Lower lobe of right lung (tissue), 2 donors: ENCODE measurements at regions not wholly inside any gene's neighbourhood (a gene's known extent, or its start where the extent isn't known, plus 50 kb on each side); places are given as distances from the start of the nearest gene placed in this dataset.

Source experiments
- ATAC-seq, 2 donors: fragments of 200-7000 bp; cut with Tn5 transposase; one replicate each; pipeline ENCODE4 v1.9.1; 2020 to 2022; ENCODE audit warnings: mild to moderate bottlenecking in 2 of 2, moderate library complexity in 2 of 2
- DNase-seq: peaks from one replicate; pipeline ENCODE4 v3.0.0-alpha.2; 2020
- H3K27ac ChIP-seq: fragments of 200-600 bp; one replicate; pipeline ENCODE4 v1.8.0; 2022
- H3K27me3 ChIP-seq: fragments of 200-600 bp; one replicate; pipeline ENCODE4 v1.8.0; 2022; ENCODE audit warnings: low read depth
- H3K36me3 ChIP-seq: fragments of 200-600 bp; one replicate; pipeline ENCODE4 v1.8.0; 2022; ENCODE audit warnings: mild to moderate bottlenecking
- H3K4me1 ChIP-seq: fragments of 200-600 bp; one replicate; pipeline ENCODE4 v1.8.0; 2022
- H3K4me3 ChIP-seq: fragments of 200-600 bp; one replicate; pipeline ENCODE4 v1.8.0; 2022; ENCODE audit warnings: mild to moderate bottlenecking
- H3K9me3 ChIP-seq: fragments of 200-600 bp; one replicate; pipeline ENCODE4 v1.8.0; 2022
- intact Hi-C: fragments of 100-400 bp; cut with DNase I; formaldehyde crosslinking; loops from one replicate; pipeline ENCODE4 v1.11.0; 2022
- TF ChIP-seq, protein P1 (sequence below): fragments of 200-600 bp; IDR thresholded peaks from one replicate; pipeline ENCODE4 v1.8.0; 2022; ENCODE audit warnings: antibody characterized with exemption, mild to moderate bottlenecking
- donor health status: DM: no; HTN: yes; CAD: no; lungs with severe emphysema.

DNA sequence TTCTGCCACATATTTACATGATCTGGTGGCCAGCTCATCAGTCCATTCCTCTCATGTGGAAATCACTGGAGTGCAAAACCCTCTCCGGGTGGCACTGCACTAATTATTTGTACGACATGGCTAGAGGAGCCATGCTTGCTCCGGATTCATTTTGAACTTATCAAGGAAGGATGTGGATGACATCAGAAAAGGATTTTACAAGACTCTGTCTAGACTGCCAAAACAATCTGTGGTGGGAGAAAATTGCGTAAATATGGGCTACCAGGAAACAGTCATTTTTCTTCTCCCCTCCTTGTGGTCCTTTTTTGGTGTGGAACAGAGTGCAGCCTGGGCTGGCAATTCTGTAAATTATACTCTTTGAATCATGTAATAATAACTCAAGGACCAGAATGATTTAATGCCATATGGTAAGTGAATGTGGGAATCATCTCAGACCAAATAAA is 123.4 kb upstream of the IFNE start:
- Histone ChIP-seq H3K27me3 (no peaks in the 10 kb centered on the region), H3K9me3 (no peaks in the 10 kb centered on the region), H3K4me3 (no peak overlapping the region), H3K27ac (no peak overlapping the region), H3K36me3 (no peaks in the 10 kb centered on the region), H3K4me1 (no peaks in the 10 kb centered on the region)
- TF ChIP-seq, protein P1, sequence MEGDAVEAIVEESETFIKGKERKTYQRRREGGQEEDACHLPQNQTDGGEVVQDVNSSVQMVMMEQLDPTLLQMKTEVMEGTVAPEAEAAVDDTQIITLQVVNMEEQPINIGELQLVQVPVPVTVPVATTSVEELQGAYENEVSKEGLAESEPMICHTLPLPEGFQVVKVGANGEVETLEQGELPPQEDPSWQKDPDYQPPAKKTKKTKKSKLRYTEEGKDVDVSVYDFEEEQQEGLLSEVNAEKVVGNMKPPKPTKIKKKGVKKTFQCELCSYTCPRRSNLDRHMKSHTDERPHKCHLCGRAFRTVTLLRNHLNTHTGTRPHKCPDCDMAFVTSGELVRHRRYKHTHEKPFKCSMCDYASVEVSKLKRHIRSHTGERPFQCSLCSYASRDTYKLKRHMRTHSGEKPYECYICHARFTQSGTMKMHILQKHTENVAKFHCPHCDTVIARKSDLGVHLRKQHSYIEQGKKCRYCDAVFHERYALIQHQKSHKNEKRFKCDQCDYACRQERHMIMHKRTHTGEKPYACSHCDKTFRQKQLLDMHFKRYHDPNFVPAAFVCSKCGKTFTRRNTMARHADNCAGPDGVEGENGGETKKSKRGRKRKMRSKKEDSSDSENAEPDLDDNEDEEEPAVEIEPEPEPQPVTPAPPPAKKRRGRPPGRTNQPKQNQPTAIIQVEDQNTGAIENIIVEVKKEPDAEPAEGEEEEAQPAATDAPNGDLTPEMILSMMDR = no peak
- ATAC-seq (no peak), DNase-seq (no peak)
- intact Hi-C loops = no loop called here

DNA sequence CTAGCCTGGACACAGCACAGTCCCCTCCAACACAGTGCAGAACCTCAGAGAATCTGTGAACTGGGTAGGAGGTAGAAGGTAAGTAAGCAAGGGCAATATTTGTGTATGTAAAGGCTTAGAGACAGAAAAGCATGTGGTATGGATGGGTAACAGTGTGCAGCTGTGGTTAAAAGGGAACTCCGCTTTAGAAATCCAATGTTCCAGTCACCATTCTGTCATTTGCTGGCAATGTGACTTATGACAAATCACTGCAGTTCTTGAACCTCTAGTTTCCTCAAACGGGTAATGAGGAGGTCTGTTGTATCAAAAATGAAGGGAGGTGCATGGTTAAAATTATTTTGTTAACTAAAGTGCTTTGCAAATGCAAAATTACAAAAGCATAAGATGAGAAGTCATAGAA is 125.5 kb upstream of the IFNE start:
- no peak overlapping the region for H3K27ac ChIP-seq
- DNase-seq (no peak), ATAC-seq (no peak)
- intact Hi-C loops = no loop called here
- no peaks in the 10 kb centered on the region for H3K4me1 ChIP-seq
- H3K27me3 ChIP-seq = no peaks in the 10 kb centered on the region
- H3K36me3 ChIP-seq = no peaks in the 10 kb centered on the region
- no peak overlapping the region for H3K4me3 ChIP-seq
- TF ChIP-seq, protein P1 = no peak
- H3K9me3 ChIP-seq = no peaks in the 10 kb centered on the region

DNA sequence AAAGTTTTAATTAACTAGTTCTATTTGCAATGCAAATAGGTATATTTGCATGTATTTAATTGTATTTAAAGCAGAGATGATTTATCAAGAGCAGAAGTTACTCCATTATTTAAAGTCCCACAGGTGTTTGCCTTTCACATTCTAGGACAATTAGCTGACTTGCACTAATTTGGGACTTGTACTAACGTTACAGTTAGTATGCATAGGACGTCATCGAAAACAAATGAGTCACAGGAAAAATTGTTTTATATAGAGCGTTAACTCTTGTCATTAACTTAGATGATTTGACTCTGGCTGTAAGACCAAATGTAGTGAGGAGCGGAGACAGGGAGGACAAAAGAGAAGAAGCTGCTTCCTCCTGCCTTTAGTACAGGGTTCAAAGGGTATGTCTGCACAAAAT is 126.1 kb upstream of the IFNE start:
- no peak for ATAC-seq
- TF ChIP-seq, protein P1 = no peak
- intact Hi-C loops = no loop called here

DNA sequence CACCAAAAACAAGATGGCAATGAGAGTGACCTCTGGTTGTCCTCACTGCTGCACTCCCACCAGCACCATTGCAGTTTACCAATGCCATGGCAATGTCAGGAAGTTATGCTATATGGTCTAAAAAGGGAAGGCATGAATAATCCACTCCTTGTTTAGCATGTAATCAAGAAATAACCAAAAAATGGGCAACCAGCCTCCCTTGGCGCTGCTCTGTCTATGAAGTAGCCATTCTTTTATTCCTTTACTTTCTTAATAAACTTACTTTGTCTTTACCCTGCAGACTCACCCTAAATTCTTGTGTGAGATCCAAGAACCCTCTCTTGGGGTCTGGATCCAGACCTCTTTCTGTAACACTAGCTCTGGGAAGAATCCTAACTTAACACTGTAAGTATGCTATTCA is 127.4 kb upstream of the IFNE start:
- no peak for DNase-seq
- H3K4me1 ChIP-seq = no peaks in the 10 kb centered on the region
- H3K9me3 ChIP-seq = no peaks in the 10 kb centered on the region
- H3K4me3 ChIP-seq = no peak overlapping the region
- H3K36me3 ChIP-seq = no peaks in the 10 kb centered on the region
- no peaks in the 10 kb centered on the region for H3K27me3 ChIP-seq
- H3K27ac ChIP-seq = no peak overlapping the region
- ATAC-seq = no peak
- TF ChIP-seq, protein P1 = no peak
- intact Hi-C loops = no loop called here

More for the DNA sequence above, 126.1 kb upstream of the IFNE start:
- Histone ChIP-seq H3K9me3 (no peaks in the 10 kb centered on the region), H3K27ac (no peak overlapping the region), H3K4me3 (no peak overlapping the region), H3K36me3 (no peaks in the 10 kb centered on the region), H3K27me3 (no peaks in the 10 kb centered on the region), H3K4me1 (no peaks in the 10 kb centered on the region)
- DNase-seq = no peak

DNA sequence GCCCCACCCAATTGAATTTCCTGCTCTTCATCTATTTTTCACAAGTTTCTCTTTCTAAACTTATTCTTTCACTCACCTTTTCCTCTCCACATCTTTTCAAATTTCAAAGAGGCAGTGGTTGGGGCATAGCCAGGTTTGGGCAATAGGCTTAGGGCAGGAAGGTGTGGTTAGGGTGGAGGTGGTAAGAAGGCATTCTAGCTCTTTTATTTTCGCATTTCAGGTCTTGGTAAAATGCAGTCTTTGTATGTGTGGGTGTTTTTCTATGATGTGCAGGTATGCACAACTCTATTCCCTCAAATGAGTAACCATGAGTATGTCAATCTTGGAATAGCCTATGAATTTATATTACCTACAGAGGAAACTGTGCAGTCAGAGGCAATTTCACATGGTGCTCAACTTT is 129.8 kb upstream of the IFNE start:
- Histone ChIP-seq H3K4me1 (no peaks in the 10 kb centered on the region), H3K27me3 (no peaks in the 10 kb centered on the region), H3K9me3 (no peaks in the 10 kb centered on the region), H3K27ac (no peak overlapping the region), H3K36me3 (no peaks in the 10 kb centered on the region), H3K4me3 (no peak overlapping the region)
- intact Hi-C loops = no loop called here
- no peak for ATAC-seq
- DNase-seq = no peak
- TF ChIP-seq, protein P1 = no peak

DNA sequence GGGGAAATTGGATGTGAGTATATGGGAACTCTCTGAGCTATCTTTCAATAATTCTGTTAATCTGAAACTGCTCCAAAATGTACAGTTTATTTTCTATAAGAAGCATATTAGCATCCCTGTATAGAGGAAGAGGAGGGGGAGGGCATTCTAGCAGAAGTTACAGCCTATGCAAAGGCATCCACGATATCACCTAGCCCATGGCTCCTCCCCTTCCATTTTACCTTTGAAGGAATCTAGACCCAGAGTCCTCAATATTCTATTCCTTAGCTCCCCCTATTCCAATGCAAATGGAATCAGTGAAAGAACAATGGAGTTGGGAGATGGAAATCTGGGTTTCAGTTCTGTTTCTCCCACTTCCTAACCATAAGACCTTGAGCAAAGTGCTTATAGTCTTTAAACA is 132.9 kb upstream of the IFNE start:
- H3K4me3 ChIP-seq = no peak overlapping the region
- no peaks in the 10 kb centered on the region for H3K4me1 ChIP-seq
- no peaks in the 10 kb centered on the region for H3K27me3 ChIP-seq
- no peak overlapping the region for H3K27ac ChIP-seq
- no peak for ATAC-seq
- intact Hi-C loops = no loop called here
- no peaks in the 10 kb centered on the region for H3K9me3 ChIP-seq
- H3K36me3 ChIP-seq = no peaks in the 10 kb centered on the region
- no peak for DNase-seq
- TF ChIP-seq, protein P1 = no peak
